ENCODE measurements at regions not wholly inside any gene's neighbourhood (a gene's known extent, or its start where the extent isn't known, plus 50 kb on each side); places are given as distances from the start of the nearest gene placed in this dataset.

GRCh38 chr13:34751492-34751891 is 190.6 kb upstream of the NBEA start:
- no peak overlapping the region for H3K27ac Mint-ChIP-seq
- ATAC-seq (no peak), DNase-seq (no peak)
- no peak overlapping the region for H3K4me3 Mint-ChIP-seq
- H3K4me1 Mint-ChIP-seq = peaks cover 0 to 2% (median 0%) of the 10 kb centered on the region in 4 donors
- peaks cover 0 to 3% (median 0%) of the 10 kb centered on the region in 3 donors for H3K36me3 Mint-ChIP-seq
- H3K27me3 Mint-ChIP-seq = peaks cover 6 to 31% (median 21%) of the 10 kb centered on the region in 5 donors
- POLR2A ChIA-PET = no interaction called here
- peaks cover 0 to 5% (median 0%) of the 10 kb centered on the region in 9 donors for H3K9me3 Mint-ChIP-seq

- Mint-ChIP-seq H3K36me3 (peaks cover 0 to 3% (median 0%) of the 10 kb centered on the region in 3 donors), H3K27me3 (peaks cover 6 to 25% (median 19%) of the 10 kb centered on the region in 5 donors), H3K4me3 (no peak overlapping the region), H3K4me1 (peaks cover 0 to 2% (median 0%) of the 10 kb centered on the region in 4 donors), H3K27ac (no peak overlapping the region), H3K9me3 (peaks cover 0 to 5% (median 0%) of the 10 kb centered on the region in 9 donors)
- DNase-seq (no peak), ATAC-seq (no peak)
- POLR2A ChIA-PET = no interaction called here
Measured at GRCh38 chr13:34752283-34752960, 189.6 kb upstream of the NBEA start.

- Mint-ChIP-seq H3K4me1 (no peaks in the 10 kb centered on the region), H3K4me3 (no peak overlapping the region), H3K36me3 (peaks cover 0 to 3% (median 0%) of the 10 kb centered on the region in 3 donors), H3K9me3 (peaks cover 0 to 5% (median 0%) of the 10 kb centered on the region in 9 donors), H3K27ac (no peak overlapping the region), H3K27me3 (peaks cover 0 to 17% (median 7%) of the 10 kb centered on the region in 5 donors)
- DNase-seq (no peak), ATAC-seq (no peak)
- POLR2A ChIA-PET = interaction anchor here (0.6 kb wide), 1 partner anchor 353 kb away, joined by 5 read pairs; no protein-coding TSS in a partner anchor
Measured at GRCh38 chr13:34756136-34756535, 185.9 kb upstream of the NBEA start.

- Mint-ChIP-seq H3K9me3 (peaks cover 0 to 5% (median 0%) of the 10 kb centered on the region in 9 donors), H3K27ac (no peak overlapping the region), H3K4me1 (no peaks in the 10 kb centered on the region), H3K4me3 (no peak overlapping the region), H3K36me3 (no peaks in the 10 kb centered on the region), H3K27me3 (peaks cover 0 to 13% (median 2%) of the 10 kb centered on the region in 5 donors)
- no peak for ATAC-seq
- POLR2A ChIA-PET = interaction anchor here (0.6 kb wide), 1 partner anchor 353 kb away, joined by 5 read pairs; no protein-coding TSS in a partner anchor
- no peak for DNase-seq
Measured at GRCh38 chr13:34756572-34756971, 185.5 kb upstream of the NBEA start.

- H3K27me3 Mint-ChIP-seq = peaks cover 0 to 12% (median 0%) of the 10 kb centered on the region in 5 donors
- POLR2A ChIA-PET = no interaction called here
- H3K9me3 Mint-ChIP-seq = peaks cover 0 to 1% (median 0%) of the 10 kb centered on the region in 9 donors
- H3K4me1 Mint-ChIP-seq = no peaks in the 10 kb centered on the region
- H3K4me3 Mint-ChIP-seq = no peak overlapping the region
- H3K36me3 Mint-ChIP-seq = no peaks in the 10 kb centered on the region
- ATAC-seq (no peak), DNase-seq (no peak)
- no peak overlapping the region for H3K27ac Mint-ChIP-seq
Measured at GRCh38 chr13:34757441-34757840, 184.6 kb upstream of the NBEA start.

- Mint-ChIP-seq H3K4me1 (no peaks in the 10 kb centered on the region), H3K27ac (no peak overlapping the region), H3K4me3 (no peak overlapping the region), H3K9me3 (peaks cover 0 to 1% (median 0%) of the 10 kb centered on the region in 9 donors), H3K27me3 (peaks cover 0 to 12% (median 2%) of the 10 kb centered on the region in 5 donors), H3K36me3 (no peaks in the 10 kb centered on the region)
- ATAC-seq (no peak), DNase-seq (no peak)
- POLR2A ChIA-PET = no interaction called here
Measured at GRCh38 chr13:34758628-34759027, 183.4 kb upstream of the NBEA start.

- DNase-seq (no peak), ATAC-seq (no peak)
- Mint-ChIP-seq H3K4me3 (no peak overlapping the region), H3K4me1 (no peaks in the 10 kb centered on the region), H3K27me3 (peaks cover 0 to 12% (median 6%) of the 10 kb centered on the region in 5 donors), H3K36me3 (no peaks in the 10 kb centered on the region), H3K27ac (no peak overlapping the region), H3K9me3 (peaks cover 0 to 1% (median 0%) of the 10 kb centered on the region in 9 donors)
- POLR2A ChIA-PET = no interaction called here
Measured at GRCh38 chr13:34762312-34762711, 179.8 kb upstream of the NBEA start.

GRCh38 chr13:34764246-34764645 is 177.8 kb upstream of the NBEA start:
- POLR2A ChIA-PET = no interaction called here
- DNase-seq (no peak), ATAC-seq (no peak)
- Mint-ChIP-seq H3K4me3 (no peak overlapping the region), H3K4me1 (no peaks in the 10 kb centered on the region), H3K27me3 (peaks cover 0 to 12% (median 6%) of the 10 kb centered on the region in 5 donors), H3K36me3 (no peaks in the 10 kb centered on the region), H3K27ac (no peak overlapping the region), H3K9me3 (no peaks in the 10 kb centered on the region)

GRCh38 chr13:34765446-34766180 is 176.5 kb upstream of the NBEA start:
- ATAC-seq (no peak), DNase-seq (no peak)
- no peaks in the 10 kb centered on the region for H3K4me1 Mint-ChIP-seq
- no peak overlapping the region for H3K4me3 Mint-ChIP-seq
- H3K36me3 Mint-ChIP-seq = no peaks in the 10 kb centered on the region
- peaks cover 0 to 14% (median 3%) of the 10 kb centered on the region in 5 donors for H3K27me3 Mint-ChIP-seq
- POLR2A ChIA-PET = no interaction called here
- no peak overlapping the region for H3K27ac Mint-ChIP-seq
- H3K9me3 Mint-ChIP-seq = no peaks in the 10 kb centered on the region

GRCh38 chr13:34767778-34768177 is 174.3 kb upstream of the NBEA start:
- H3K27ac Mint-ChIP-seq = no peak overlapping the region
- no peaks in the 10 kb centered on the region for H3K9me3 Mint-ChIP-seq
- POLR2A ChIA-PET = no interaction called here
- no peaks in the 10 kb centered on the region for H3K36me3 Mint-ChIP-seq
- DNase-seq (no peak), ATAC-seq (no peak)
- H3K27me3 Mint-ChIP-seq = peaks cover 0 to 21% (median 3%) of the 10 kb centered on the region in 5 donors
- no peaks in the 10 kb centered on the region for H3K4me1 Mint-ChIP-seq
- no peak overlapping the region for H3K4me3 Mint-ChIP-seq

- Mint-ChIP-seq H3K36me3 (no peaks in the 10 kb centered on the region), H3K27ac (no peak overlapping the region), H3K4me1 (no peaks in the 10 kb centered on the region), H3K27me3 (peaks cover 0 to 21% (median 2%) of the 10 kb centered on the region in 5 donors), H3K4me3 (no peak overlapping the region), H3K9me3 (no peaks in the 10 kb centered on the region)
- POLR2A ChIA-PET = no interaction called here
- no peak for ATAC-seq
- DNase-seq = no peak
Measured at GRCh38 chr13:34772206-34772605, 169.9 kb upstream of the NBEA start.

GRCh38 chr13:34772881-34773280 is 169.2 kb upstream of the NBEA start:
- ATAC-seq = no peak
- POLR2A ChIA-PET = no interaction called here
- no peaks in the 10 kb centered on the region for H3K36me3 Mint-ChIP-seq
- no peak for DNase-seq
- H3K4me1 Mint-ChIP-seq = no peaks in the 10 kb centered on the region
- H3K9me3 Mint-ChIP-seq = peaks cover 0 to under 1% (median 0%) of the 10 kb centered on the region in 9 donors
- H3K27me3 Mint-ChIP-seq = peaks cover 0 to 21% (median 2%) of the 10 kb centered on the region in 5 donors
- H3K4me3 Mint-ChIP-seq = no peak overlapping the region
- no peak overlapping the region for H3K27ac Mint-ChIP-seq

- Mint-ChIP-seq H3K9me3 (peaks cover 0 to 5% (median 0%) of the 10 kb centered on the region in 9 donors), H3K27me3 (peaks cover 0 to 9% (median 0%) of the 10 kb centered on the region in 5 donors)
Measured at GRCh38 chr13:34776390-34776981, 165.6 kb upstream of the NBEA start.

More at GRCh38 chr13:34776390-34776981, 165.6 kb upstream of the NBEA start:
- no peak overlapping the region for H3K4me3 Mint-ChIP-seq
- no peak for ATAC-seq
- no peaks in the 10 kb centered on the region for H3K4me1 Mint-ChIP-seq
- no peak overlapping the region for H3K27ac Mint-ChIP-seq
- no peaks in the 10 kb centered on the region for H3K36me3 Mint-ChIP-seq
- DNase-seq = no peak
- POLR2A ChIA-PET = no interaction called here

All from naive thymus-derived CD8-positive, alpha-beta T cell (primary cell).